ENCODE measurements at regions not wholly inside any gene's neighbourhood (a gene's known extent, or its start where the extent isn't known, plus 50 kb on each side); places are given as distances from the start of the nearest gene placed in this dataset.

DNA sequence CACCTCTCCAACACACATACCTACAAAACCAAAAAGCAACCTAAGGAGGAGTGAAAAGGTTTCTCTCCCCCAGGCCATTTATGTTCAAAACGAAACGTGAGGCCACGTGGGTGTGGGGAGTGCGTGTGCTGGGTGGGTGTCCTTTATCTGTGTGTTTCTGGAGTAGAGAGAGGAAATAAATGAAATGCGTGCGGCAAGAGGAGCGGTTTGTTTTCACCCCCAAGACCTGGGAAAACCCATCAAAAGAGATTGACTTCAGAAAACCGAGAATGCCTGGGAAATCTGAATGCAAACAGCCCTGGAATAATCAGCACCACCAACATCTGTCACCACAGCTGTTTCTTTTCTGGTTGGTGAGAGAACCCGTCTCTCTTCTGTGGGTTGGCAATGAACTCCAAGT, 137.4 kb downstream of the INSIG2 start:
- TF ChIP-seq, protein P1, sequence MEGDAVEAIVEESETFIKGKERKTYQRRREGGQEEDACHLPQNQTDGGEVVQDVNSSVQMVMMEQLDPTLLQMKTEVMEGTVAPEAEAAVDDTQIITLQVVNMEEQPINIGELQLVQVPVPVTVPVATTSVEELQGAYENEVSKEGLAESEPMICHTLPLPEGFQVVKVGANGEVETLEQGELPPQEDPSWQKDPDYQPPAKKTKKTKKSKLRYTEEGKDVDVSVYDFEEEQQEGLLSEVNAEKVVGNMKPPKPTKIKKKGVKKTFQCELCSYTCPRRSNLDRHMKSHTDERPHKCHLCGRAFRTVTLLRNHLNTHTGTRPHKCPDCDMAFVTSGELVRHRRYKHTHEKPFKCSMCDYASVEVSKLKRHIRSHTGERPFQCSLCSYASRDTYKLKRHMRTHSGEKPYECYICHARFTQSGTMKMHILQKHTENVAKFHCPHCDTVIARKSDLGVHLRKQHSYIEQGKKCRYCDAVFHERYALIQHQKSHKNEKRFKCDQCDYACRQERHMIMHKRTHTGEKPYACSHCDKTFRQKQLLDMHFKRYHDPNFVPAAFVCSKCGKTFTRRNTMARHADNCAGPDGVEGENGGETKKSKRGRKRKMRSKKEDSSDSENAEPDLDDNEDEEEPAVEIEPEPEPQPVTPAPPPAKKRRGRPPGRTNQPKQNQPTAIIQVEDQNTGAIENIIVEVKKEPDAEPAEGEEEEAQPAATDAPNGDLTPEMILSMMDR (IDR thresholded peaks at IDR 0.05), result no peak
- TF ChIP-seq EP300 (IDR thresholded peaks at IDR 0.05), result no peak

Data from ovary (tissue), 3 donors.